ENCODE measurements at regions not wholly inside any gene's neighbourhood (a gene's known extent, or its start where the extent isn't known, plus 50 kb on each side); places are given as distances from the start of the nearest gene placed in this dataset.

DNA sequence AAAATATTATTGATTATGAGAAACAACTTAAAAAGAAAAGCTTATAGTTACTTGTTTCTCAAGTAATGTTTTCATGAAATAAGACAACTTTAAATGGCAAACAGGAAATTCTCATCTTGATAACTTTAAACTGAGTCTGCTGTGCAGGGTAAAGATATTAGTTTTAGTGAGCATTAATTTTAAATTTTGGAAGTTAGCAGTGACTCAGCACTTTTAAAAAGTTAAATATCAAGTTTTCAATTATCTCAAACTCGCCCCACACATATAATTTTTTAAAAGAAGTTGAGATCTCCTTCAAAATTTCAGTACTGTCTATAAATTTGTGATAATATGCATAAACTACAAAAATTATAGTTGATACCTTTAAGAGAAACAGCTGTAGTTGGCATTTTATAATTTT, 337.3 kb upstream of the NT5E start:
- TF ChIP-seq, protein P1, sequence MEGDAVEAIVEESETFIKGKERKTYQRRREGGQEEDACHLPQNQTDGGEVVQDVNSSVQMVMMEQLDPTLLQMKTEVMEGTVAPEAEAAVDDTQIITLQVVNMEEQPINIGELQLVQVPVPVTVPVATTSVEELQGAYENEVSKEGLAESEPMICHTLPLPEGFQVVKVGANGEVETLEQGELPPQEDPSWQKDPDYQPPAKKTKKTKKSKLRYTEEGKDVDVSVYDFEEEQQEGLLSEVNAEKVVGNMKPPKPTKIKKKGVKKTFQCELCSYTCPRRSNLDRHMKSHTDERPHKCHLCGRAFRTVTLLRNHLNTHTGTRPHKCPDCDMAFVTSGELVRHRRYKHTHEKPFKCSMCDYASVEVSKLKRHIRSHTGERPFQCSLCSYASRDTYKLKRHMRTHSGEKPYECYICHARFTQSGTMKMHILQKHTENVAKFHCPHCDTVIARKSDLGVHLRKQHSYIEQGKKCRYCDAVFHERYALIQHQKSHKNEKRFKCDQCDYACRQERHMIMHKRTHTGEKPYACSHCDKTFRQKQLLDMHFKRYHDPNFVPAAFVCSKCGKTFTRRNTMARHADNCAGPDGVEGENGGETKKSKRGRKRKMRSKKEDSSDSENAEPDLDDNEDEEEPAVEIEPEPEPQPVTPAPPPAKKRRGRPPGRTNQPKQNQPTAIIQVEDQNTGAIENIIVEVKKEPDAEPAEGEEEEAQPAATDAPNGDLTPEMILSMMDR (conservative IDR thresholded peaks at IDR 0.05; ENCODE audit: low read depth), result no peak
- ChIA-PET CTCF (no interaction called here), POLR2A (ENCODE audit: low non-redundant PET) (no interaction called here)
- no peak overlapping the region for H3K27ac ChIP-seq
- DNase-seq (ENCODE audit: low spot score), result no peak

DNA sequence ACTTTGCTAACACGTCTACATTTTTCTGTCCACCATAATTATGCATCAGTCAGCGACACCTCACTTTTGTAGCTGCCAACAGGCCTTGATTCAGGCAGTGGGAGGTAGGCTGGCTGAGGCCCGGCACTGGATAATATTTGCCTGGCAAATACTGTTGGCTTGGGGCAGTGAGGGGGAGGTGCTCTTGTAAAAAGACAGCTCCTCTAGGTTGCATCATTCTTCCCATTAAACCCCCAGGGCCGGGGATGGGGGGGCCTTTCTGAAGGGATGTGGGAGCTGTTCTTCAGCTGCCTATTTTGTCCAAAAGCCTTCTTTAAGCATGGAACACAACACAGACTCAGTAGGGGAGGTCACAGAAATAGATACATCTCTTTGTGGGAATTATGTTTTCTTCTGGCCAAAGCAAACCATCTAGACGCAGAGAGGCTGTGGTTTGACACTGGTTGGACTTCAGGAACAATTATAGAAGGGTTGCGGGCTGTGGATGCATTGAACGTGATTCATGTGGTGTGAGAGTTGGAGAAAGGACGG, 338.3 kb upstream of the NT5E start:
- CTCF ChIA-PET, result no interaction called here
- DNase-seq (ENCODE audit: low spot score), result no peak
- POLR2A ChIA-PET (ENCODE audit: low non-redundant PET), result no interaction called here
- H3K27ac ChIP-seq, result no peak overlapping the region
- TF ChIP-seq, protein P1 (conservative IDR thresholded peaks at IDR 0.05; ENCODE audit: low read depth), result no peak

GRCh38 chr6:85110943-85111342, 338.9 kb upstream of the NT5E start:
- ChIA-PET CTCF (no interaction called here), POLR2A (ENCODE audit: low non-redundant PET) (no interaction called here)
- DNase-seq (ENCODE audit: low spot score), result no peak
- no peak overlapping the region for H3K27ac ChIP-seq
- TF ChIP-seq, protein P1 (conservative IDR thresholded peaks at IDR 0.05; ENCODE audit: low read depth), result no peak

GRCh38 chr6:85107701-85108100, 342.2 kb upstream of the NT5E start:
- DNase-seq (ENCODE audit: low spot score), result no peak

DNA sequence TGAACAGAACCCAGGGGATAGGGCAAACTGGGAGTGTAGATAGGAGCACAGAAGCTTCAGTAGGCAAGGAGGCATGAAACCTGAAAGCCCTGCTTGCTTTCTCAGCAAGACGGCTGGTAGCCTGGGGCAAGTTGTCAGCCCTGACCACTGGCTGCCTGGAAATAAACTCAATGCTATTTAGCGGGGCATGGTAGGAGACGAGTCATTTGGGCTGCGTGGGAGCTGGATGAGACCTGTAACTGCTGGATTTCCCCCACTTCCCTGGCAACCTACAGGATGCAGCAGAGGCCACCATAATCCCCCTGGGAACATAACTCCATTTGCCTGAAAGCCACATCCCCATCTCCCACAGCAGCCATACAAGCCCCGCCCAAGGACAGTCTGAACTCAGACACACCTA, 332.6 kb upstream of the TBX18 start:
- CTCF ChIA-PET, result no interaction called here
- H3K27ac ChIP-seq, result no peak overlapping the region
- TF ChIP-seq, protein P1 (conservative IDR thresholded peaks at IDR 0.05; ENCODE audit: low read depth), result no peak

More at GRCh38 chr6:85107701-85108100, 342.2 kb upstream of the NT5E start:
- TF ChIP-seq, protein P1 (conservative IDR thresholded peaks at IDR 0.05; ENCODE audit: low read depth), result no peak
- ChIA-PET CTCF (no interaction called here), POLR2A (ENCODE audit: low non-redundant PET) (no interaction called here)
- H3K27ac ChIP-seq, result no peak overlapping the region

DNA sequence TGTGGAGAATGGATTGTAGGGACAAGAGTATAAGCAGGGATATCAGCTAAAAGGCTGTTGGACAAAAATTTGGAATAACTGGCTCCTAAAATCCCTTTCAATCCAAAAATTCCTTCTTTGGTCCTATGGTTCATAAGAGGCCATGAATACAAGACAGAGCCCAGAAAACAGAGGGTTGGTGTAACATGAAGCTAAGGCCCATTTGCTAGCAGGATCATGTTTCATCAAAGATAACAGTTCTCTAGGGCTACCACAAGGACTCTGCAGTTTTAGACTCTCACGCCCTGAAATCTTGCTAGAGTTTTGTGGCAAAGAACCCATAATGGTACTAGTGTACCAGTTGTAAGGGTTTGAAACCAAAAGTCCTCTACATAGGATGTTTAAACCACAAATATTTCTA, 327.8 kb upstream of the TBX18 start:
- CTCF ChIA-PET, result interaction anchor here (0.7 kb wide), 1 partner anchor 968 kb away, joined by 3 read pairs; no protein-coding TSS in a partner anchor
- H3K27ac ChIP-seq, result no peak overlapping the region
- TF ChIP-seq, protein P1 (conservative IDR thresholded peaks at IDR 0.05; ENCODE audit: low read depth), result no peak
- POLR2A ChIA-PET (ENCODE audit: low non-redundant PET), result no interaction called here
- no peak for DNase-seq (ENCODE audit: low spot score)

More for the DNA sequence above, 332.6 kb upstream of the TBX18 start:
- POLR2A ChIA-PET (ENCODE audit: low non-redundant PET), result no interaction called here
- DNase-seq (ENCODE audit: low spot score), result no peak

GRCh38 chr6:85089255-85089654, 324.9 kb upstream of the TBX18 start:
- ChIA-PET CTCF (no interaction called here), POLR2A (ENCODE audit: low non-redundant PET) (no interaction called here)
- H3K27ac ChIP-seq, result no peak overlapping the region
- DNase-seq (ENCODE audit: low spot score), result no peak
- TF ChIP-seq, protein P1 (conservative IDR thresholded peaks at IDR 0.05; ENCODE audit: low read depth), result no peak

Data from RWPE1 (cell line).